Stimulated activated CD8-positive, alpha-beta memory T cell treated with anti-CD3 and anti-CD28 coated beads, Interleukin-7, amount 100 ng/mL, for 48 hours (primary cell): ENCODE measurements at regions not wholly inside any gene's neighbourhood (a gene's known extent, or its start where the extent isn't known, plus 50 kb on each side); places are given as distances from the start of the nearest gene placed in this dataset.

Source experiments
- DNase-seq, 2 donors: peaks; one replicate each; pipeline ENCODE4 v3.0.0-alpha.2; 2020; ENCODE audit warnings: low read depth in 1 of 2; ENCODE audit errors: extremely low read depth in 1 of 2

- no peak for DNase-seq
These were observed 136.5 kb upstream of the TMCC3 start for GRCh38 chr12:94786906-94787305.

- no peak for DNase-seq
These were observed 133.5 kb upstream of the TMCC3 start for GRCh38 chr12:94783862-94784261.

GRCh38 chr12:94783343-94783742, 133.0 kb upstream of the TMCC3 start:
- no peak for DNase-seq

GRCh38 chr12:94781835-94782234, 131.5 kb upstream of the TMCC3 start:
- no peak for DNase-seq

GRCh38 chr12:94779485-94779884, 129.1 kb upstream of the TMCC3 start:
- no peak for DNase-seq

GRCh38 chr12:94777936-94778335, 127.6 kb upstream of the TMCC3 start:
- DNase-seq = no peak

GRCh38 chr12:94775710-94776109, 125.4 kb upstream of the TMCC3 start:
- DNase-seq = no peak

- DNase-seq = no peak
These were observed 121.4 kb upstream of the TMCC3 start for GRCh38 chr12:94771741-94772140.

GRCh38 chr12:94771199-94771598, 120.8 kb upstream of the TMCC3 start:
- no peak for DNase-seq

GRCh38 chr12:94770791-94771190, 120.4 kb upstream of the TMCC3 start:
- DNase-seq = no peak

GRCh38 chr12:94769776-94770759, 119.7 kb upstream of the TMCC3 start:
- DNase-seq = no peak

GRCh38 chr12:94769047-94769420, 118.7 kb upstream of the TMCC3 start:
- DNase-seq = no peak

GRCh38 chr12:94768398-94769046, 118.2 kb upstream of the TMCC3 start:
- DNase-seq = no peak

GRCh38 chr12:94767956-94768355, 117.6 kb upstream of the TMCC3 start:
- DNase-seq = no peak

- no peak for DNase-seq
These were observed 116.0 kb upstream of the TMCC3 start for GRCh38 chr12:94766397-94766796.

GRCh38 chr12:94763462-94763861, 113.1 kb upstream of the TMCC3 start:
- no peak for DNase-seq

- DNase-seq = no peak
These were observed 112.6 kb upstream of the TMCC3 start for GRCh38 chr12:94762943-94763342.

GRCh38 chr12:94762259-94762942, 112.0 kb upstream of the TMCC3 start:
- DNase-seq = no peak

- no peak for DNase-seq
These were observed 111.2 kb upstream of the TMCC3 start for GRCh38 chr12:94761559-94761958.

- DNase-seq = no peak
These were observed 110.4 kb upstream of the TMCC3 start for GRCh38 chr12:94760786-94761185.

- DNase-seq = no peak
These were observed 106.4 kb upstream of the TMCC3 start for GRCh38 chr12:94756789-94757188.

- no peak for DNase-seq
These were observed 105.2 kb upstream of the TMCC3 start for GRCh38 chr12:94755598-94755997.
